B cell (primary cell): ENCODE measurements at regions not wholly inside any gene's neighbourhood (a gene's known extent, or its start where the extent isn't known, plus 50 kb on each side); places are given as distances from the start of the nearest gene placed in this dataset.

Experiments
- ATAC-seq: fragments of 200-7000 bp; cut with Tn5 transposase; one replicate; pipeline ENCODE4 v1.10.0; 2021; ENCODE audit warnings: low read depth, mild to moderate bottlenecking, moderate number of reproducible peaks, moderate library complexity
- CTCF ChIA-PET: fragments of 350-600 bp; sonication (Branson Sonifier 250); formaldehyde crosslinking; loops from one replicate; lab custom pipeline; 2021; ENCODE audit warnings: antibody characterized with exemption, inconsistent platforms; lab: Charles Lee
- POLR2A ChIA-PET: fragments of 350-600 bp; sonication (Branson Sonifier 250); formaldehyde crosslinking; loops from one replicate; lab custom pipeline; 2021; ENCODE audit warnings: antibody characterized with exemption; lab: Charles Lee
- DNase-seq: peaks from one replicate; pipeline ENCODE4 v3.0.0; 2013
- H2AFZ ChIP-seq: 2 replicates; pipeline ENCODE4 v1.6.1; 2012; ENCODE audit warnings: mild to moderate bottlenecking, low read depth, low read length; ENCODE audit not compliant: insufficient read depth, poor library complexity, severe bottlenecking
- H3K27ac ChIP-seq, 2 donors: 1 replicate in 1 of 2; 2 replicates in 1 of 2; pipeline ENCODE4 v1.5.1; 2012 to 2013; ENCODE audit warnings: low read length in 2 of 2, mild to moderate bottlenecking in 2 of 2, moderate library complexity in 1 of 2
- H3K27me3 ChIP-seq, 4 experiments: fragments of 200-600 bp in 1 of 4; sonication (generic) in 1 of 4; replicated peaks in 1 of 4; 1 replicate in 2 of 4; 2 replicates in 2 of 4; pipeline versions ENCODE4 v1.6.1 to v1.7.0; 2013 to 2016; ENCODE audit warnings: low read length in 3 of 4, mild to moderate bottlenecking in 2 of 4, mixed read lengths in 1 of 4, moderate library complexity in 1 of 4; ENCODE audit not compliant: insufficient read depth in 4 of 4, control insufficient read depth in 3 of 4; ENCODE audit errors: control extremely low read depth in 1 of 4
- H3K36me3 ChIP-seq, 2 experiments: replicated peaks in 1 of 2; 1 replicate in 1 of 2; 2 replicates in 1 of 2; pipeline versions ENCODE4 v1.6.1 to v1.7.1; 2013; ENCODE audit warnings: low read length in 1 of 2; ENCODE audit not compliant: insufficient read depth in 2 of 2, control insufficient read depth in 1 of 2; ENCODE audit errors: control extremely low read depth in 1 of 2, extremely low read depth in 1 of 2
- H3K4me1 ChIP-seq, 2 donors: fragments of 200-600 bp in 1 of 2; sonication (generic) in 1 of 2; 1 replicate in 1 of 2; 2 replicates in 1 of 2; pipeline versions ENCODE4 v1.5.1 to v1.6.1; 2013 to 2017; ENCODE audit warnings: low read length in 2 of 2; ENCODE audit not compliant: control insufficient read depth in 2 of 2, insufficient read depth in 2 of 2
- H3K4me2 ChIP-seq: replicated peaks from 2 replicates; pipeline ENCODE3; 2012; ENCODE audit warnings: mild to moderate bottlenecking, low read depth, low read length; ENCODE audit not compliant: poor library complexity, severe bottlenecking
- H3K4me3 ChIP-seq, 5 experiments: fragments of 200-600 bp in 1 of 5; sonication (generic) in 1 of 5; 1 replicate in 3 of 5; 2 replicates in 2 of 5; pipeline versions ENCODE4 v1.5.1 to v1.7.0; 2011 to 2016; ENCODE audit warnings: low read length in 4 of 5, mild to moderate bottlenecking in 4 of 5, low read depth in 2 of 5, control low read depth in 1 of 5, moderate library complexity in 1 of 5; ENCODE audit not compliant: insufficient read depth in 1 of 5; ENCODE audit errors: control extremely low read depth in 1 of 5, extremely low read depth in 1 of 5
- H3K79me2 ChIP-seq: fragments of 200-600 bp; sonication (generic); one replicate; pipeline ENCODE4 v1.6.0; 2016; ENCODE audit warnings: low read length; ENCODE audit not compliant: control insufficient read depth, insufficient read depth
- H3K9ac ChIP-seq: fragments of 200-600 bp; sonication (generic); 2 replicates; pipeline ENCODE4 v1.6.1; 2017; ENCODE audit warnings: mild to moderate bottlenecking, low read length, moderate library complexity
- H3K9me3 ChIP-seq, 3 donors: one replicate each; pipeline versions ENCODE4 v1.6.1 to v1.7.1; 2013; ENCODE audit warnings: low read length in 2 of 3; ENCODE audit not compliant: control insufficient read depth in 2 of 3, insufficient read depth in 1 of 3; ENCODE audit errors: control extremely low read depth in 1 of 3
- H4K20me1 ChIP-seq: 2 replicates; pipeline ENCODE4 v1.6.0; 2012; ENCODE audit warnings: mild to moderate bottlenecking, low read length; ENCODE audit not compliant: insufficient read depth, control insufficient read depth, poor library complexity, severe bottlenecking
- H3K27ac Mint-ChIP-seq: one replicate; pipeline ENCODE4 v1.8.0; 2021; ENCODE audit warnings: mixed read lengths
- H3K27me3 Mint-ChIP-seq: one replicate; pipeline ENCODE4 v1.8.0; 2021; ENCODE audit warnings: mixed read lengths
- H3K4me1 Mint-ChIP-seq: one replicate; pipeline ENCODE4 v1.8.0; 2021; ENCODE audit warnings: mixed read lengths
- H3K4me3 Mint-ChIP-seq: one replicate; pipeline ENCODE4 v1.8.0; 2021; ENCODE audit warnings: mixed read lengths
- H3K9me3 Mint-ChIP-seq: one replicate; pipeline ENCODE4 v1.8.0; 2022; ENCODE audit warnings: mixed read lengths; ENCODE audit not compliant: insufficient read depth
- EZH2 ChIP-seq: IDR thresholded peaks from 2 replicates; pipeline ENCODE4 v1.6.1; 2012; ENCODE audit warnings: borderline replicate concordance, low read depth, mild to moderate bottlenecking, moderate library complexity, low read length; ENCODE audit not compliant: insufficient read depth, poor library complexity, severe bottlenecking
- whole genome bisulfite sequencing: methylation state at CpG from one replicate; pipeline ENCODE4 v1.1.5; 2013; ENCODE audit warnings: missing lambda C conversion rate; ENCODE audit not compliant: insufficient coverage; 5-methylcytosine and 5-hydroxymethylcytosine counted together
- intact Hi-C: fragments of 100-400 bp; cut with micrococcal nuclease; formaldehyde crosslinking; loops from one replicate; pipeline ENCODE4 v1.10.0; 2022
- TF ChIP-seq, protein P1 (sequence below): fragments of 200-600 bp; IDR thresholded peaks from one replicate; pipeline ENCODE4 v1.8.0; 2022; ENCODE audit warnings: antibody characterized with exemption, mild to moderate bottlenecking

DNA sequence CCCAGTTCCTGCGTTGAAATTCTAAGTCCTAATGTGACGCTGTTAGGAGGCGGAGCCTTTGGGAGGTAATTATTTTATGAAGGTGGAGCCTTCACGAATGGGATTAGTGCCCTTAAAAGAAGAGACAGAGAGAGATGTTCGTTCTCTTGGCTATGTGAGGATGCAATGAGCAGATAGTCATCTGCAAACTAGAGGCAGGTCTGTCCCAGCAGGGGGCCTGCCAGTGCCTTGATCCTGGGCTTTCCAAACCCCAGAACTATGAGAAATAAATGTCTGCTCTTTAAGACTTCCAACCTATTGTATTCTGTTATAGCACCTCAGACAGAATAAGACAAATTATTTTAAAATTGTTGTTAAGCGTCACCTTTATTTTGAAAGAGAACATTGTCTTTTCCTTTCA lies 123.1 kb upstream of the KCNJ6 start:
- Mint-ChIP-seq H3K27me3 (peaks cover 7% of the 10 kb centered on the region), H3K9me3 (no peaks in the 10 kb centered on the region), H3K4me1 (no peaks in the 10 kb centered on the region), H3K4me3 (no peak overlapping the region), H3K27ac (no peak overlapping the region)
- 75% methylated on average over 3 of the region's 6 CpGs for WGBS
- Histone ChIP-seq H3K79me2 (no peaks in the 10 kb centered on the region), H3K27me3 (no peaks in the 10 kb centered on the region), H4K20me1 (no peaks in the 10 kb centered on the region), H3K9me3 (no peaks in the 10 kb centered on the region), H3K27ac (no peak overlapping the region), H3K36me3 (no peaks in the 10 kb centered on the region), H3K9ac (no peak overlapping the region), H3K4me2 (no peak overlapping the region), H3K4me1 (no peaks in the 10 kb centered on the region), H2AFZ (no peak overlapping the region), H3K4me3 (no peak overlapping the region)
- no peak for DNase-seq
- POLR2A ChIA-PET, result no interaction called here
- intact Hi-C loops, result no loop called here
- CTCF ChIA-PET, result no interaction called here
- no peak for ATAC-seq
- TF ChIP-seq, protein P1, sequence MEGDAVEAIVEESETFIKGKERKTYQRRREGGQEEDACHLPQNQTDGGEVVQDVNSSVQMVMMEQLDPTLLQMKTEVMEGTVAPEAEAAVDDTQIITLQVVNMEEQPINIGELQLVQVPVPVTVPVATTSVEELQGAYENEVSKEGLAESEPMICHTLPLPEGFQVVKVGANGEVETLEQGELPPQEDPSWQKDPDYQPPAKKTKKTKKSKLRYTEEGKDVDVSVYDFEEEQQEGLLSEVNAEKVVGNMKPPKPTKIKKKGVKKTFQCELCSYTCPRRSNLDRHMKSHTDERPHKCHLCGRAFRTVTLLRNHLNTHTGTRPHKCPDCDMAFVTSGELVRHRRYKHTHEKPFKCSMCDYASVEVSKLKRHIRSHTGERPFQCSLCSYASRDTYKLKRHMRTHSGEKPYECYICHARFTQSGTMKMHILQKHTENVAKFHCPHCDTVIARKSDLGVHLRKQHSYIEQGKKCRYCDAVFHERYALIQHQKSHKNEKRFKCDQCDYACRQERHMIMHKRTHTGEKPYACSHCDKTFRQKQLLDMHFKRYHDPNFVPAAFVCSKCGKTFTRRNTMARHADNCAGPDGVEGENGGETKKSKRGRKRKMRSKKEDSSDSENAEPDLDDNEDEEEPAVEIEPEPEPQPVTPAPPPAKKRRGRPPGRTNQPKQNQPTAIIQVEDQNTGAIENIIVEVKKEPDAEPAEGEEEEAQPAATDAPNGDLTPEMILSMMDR, result no peak
- TF ChIP-seq EZH2, result no peak

GRCh38 chr21:38039841-38040240 lies 123.6 kb upstream of the KCNJ6 start:
- Histone ChIP-seq H3K4me2 (no peak overlapping the region), H3K27me3 (no peaks in the 10 kb centered on the region), H3K36me3 (no peaks in the 10 kb centered on the region), H2AFZ (no peak overlapping the region), H4K20me1 (no peaks in the 10 kb centered on the region), H3K9me3 (no peaks in the 10 kb centered on the region), H3K9ac (no peak overlapping the region), H3K79me2 (no peaks in the 10 kb centered on the region), H3K4me1 (no peaks in the 10 kb centered on the region), H3K4me3 (no peak overlapping the region), H3K27ac (no peak overlapping the region)
- Mint-ChIP-seq H3K27me3 (peaks cover 7% of the 10 kb centered on the region), H3K27ac (no peak overlapping the region), H3K9me3 (no peaks in the 10 kb centered on the region), H3K4me3 (no peak overlapping the region), H3K4me1 (no peaks in the 10 kb centered on the region)
- no peak for DNase-seq
- TF ChIP-seq EZH2, result no peak
- TF ChIP-seq, protein P1, result no peak
- POLR2A ChIA-PET, result no interaction called here
- intact Hi-C loops, result no loop called here
- CTCF ChIA-PET, result no interaction called here
- no peak for ATAC-seq
